Middle frontal gyrus (tissue), 1 donor: ENCODE measurements at regions not wholly inside any gene's neighbourhood (a gene's known extent, or its start where the extent isn't known, plus 50 kb on each side); places are given as distances from the start of the nearest gene placed in this dataset.
"Not testable (repeated sequence)": the region's sequence is repeated elsewhere in the genome, so short reads cannot be mapped to it uniquely, and the experiment has no call there.

Experiments
- DNase-seq: peaks from one replicate; pipeline ENCODE4 v3.0.0-alpha.2; 2015; ENCODE audit warnings: low spot score; ENCODE audit errors: extremely low spot score

DNA sequence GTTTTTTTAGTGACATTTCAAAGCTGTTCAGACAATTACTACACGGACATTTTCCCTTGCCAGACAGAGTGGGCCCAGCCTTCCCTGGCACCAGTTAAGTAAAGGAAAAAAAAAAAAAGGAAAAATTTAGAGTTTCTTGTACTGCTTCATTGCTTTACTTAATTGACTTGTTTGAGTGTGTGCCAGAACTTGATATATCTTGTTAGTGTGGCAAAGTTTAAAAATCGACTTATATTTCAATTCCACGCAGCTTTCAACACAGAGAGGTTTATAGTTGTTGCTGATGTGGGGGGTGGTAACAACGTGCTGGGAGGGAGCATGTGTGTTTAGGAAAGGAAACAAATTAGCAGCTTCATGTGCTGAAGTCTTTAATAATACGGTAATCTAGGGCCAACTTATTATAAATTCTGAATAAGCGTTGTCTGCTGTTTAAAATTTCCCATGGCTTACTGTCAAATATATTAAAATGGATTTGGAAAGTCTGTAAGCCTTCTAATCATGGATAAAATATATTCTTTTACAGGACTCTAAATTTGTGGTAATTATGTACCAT is 1104.6 kb downstream of the SORCS3 start:
- no peak for DNase-seq

DNA sequence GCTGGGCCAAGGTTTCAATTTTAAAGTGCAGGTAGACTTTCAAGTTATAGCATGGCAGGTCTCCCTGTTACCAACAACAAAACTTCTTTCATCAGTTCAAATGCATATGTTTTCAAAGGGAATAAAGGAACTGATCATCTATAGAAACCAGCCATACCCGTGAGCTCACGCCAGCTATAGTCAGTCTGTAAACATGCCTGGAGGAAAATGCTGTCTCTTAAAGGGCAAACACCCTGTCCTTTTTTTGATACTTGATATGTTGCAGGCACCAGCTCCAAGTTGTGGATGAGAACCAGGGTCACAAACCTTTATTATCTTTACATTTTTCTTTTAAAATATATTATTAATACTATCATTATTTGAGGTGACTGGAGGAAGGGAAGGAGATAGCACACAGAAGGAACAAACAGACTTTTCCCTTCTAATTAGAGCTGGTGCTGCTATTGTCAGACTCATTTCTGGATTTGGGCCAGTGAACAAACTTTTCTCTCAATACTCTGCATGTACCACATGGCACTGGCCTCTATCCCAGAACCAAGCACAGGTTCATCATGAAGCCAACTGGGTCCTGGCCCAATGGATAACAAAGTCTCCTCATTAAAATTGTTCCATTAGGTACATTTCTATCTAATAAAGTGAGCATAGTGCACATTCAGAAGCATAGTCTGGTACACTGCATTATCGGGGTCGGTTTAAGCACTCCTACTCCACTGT is 1102.4 kb downstream of the SORCS3 start:
- DNase-seq: no peak

DNA sequence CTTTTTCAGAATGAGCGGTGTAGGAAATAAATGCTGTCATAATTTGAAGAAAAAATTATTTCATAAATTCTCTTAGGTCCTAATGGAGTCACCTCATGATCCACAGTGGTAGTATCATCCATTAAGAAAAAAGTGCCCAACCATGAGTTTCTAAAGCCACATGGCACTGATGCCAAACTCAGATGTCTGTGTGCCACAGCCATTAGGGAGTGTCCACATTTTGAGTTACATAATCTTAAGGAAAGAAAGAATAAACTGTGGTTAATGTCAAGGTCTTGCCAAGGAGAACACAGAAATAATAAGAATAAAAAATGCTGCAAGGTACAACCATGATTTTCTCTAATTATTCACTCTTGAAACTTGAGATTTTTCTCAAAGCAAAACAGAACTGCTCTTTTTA is 1101.8 kb downstream of the SORCS3 start:
- no peak for DNase-seq

DNA sequence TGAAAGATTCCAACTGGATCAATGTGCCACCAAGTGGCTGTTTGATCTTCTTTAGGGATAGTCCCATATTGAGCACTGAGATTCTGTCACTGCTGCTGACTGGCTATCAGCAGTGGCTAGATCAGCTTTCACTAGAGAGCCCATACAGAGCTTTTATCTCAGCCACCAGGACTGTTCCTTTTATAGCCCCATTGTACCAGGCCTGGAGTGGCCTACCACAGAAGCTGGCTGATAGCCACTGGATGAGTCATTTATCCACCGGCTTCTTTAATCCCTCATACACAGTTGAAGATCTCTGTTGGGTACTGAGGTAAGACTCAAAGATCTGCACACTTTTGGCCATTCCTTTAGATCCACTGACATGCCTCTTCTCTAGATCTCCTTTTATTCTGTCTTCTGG is 1101.1 kb downstream of the SORCS3 start:
- DNase-seq: no peak

DNA sequence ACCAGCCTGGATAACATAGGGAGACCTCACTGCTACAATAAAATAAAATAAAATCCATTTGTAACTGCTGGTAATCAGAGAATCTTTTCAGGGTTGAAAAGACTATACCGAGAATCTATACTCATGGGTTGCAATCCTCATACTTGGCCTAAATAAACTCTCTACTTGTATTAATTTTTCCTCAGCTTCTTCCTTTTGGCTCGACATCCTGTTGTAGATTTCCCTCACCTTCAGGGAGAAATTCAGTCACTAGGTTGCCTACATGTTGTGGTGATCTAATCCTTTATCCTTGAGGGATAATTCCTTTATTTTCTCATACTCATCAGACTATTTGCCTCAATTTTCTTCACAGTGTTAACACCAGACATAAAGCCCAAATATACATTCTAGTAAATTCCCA is 1093.4 kb downstream of the SORCS3 start:
- no peak for DNase-seq

DNA sequence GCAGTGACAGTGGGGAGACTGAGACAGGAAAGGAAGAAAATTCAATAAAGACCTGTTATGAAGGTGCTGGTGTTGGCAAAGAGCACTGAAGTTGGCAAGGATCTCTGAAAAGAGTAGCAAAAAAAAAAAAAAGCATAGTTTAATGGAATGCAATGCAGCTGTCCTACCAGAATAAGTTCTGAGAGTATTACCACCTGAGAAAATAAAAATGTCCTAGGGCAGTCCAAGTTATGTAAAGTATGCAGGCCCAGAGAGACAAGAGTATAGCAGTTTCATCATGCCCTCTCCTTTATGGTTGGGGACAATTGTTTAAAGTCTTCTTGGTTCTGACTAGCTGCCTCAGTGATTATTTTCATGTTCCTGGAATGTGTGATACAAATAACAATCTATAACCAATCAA is 1092.8 kb downstream of the SORCS3 start:
- no peak for DNase-seq

DNA sequence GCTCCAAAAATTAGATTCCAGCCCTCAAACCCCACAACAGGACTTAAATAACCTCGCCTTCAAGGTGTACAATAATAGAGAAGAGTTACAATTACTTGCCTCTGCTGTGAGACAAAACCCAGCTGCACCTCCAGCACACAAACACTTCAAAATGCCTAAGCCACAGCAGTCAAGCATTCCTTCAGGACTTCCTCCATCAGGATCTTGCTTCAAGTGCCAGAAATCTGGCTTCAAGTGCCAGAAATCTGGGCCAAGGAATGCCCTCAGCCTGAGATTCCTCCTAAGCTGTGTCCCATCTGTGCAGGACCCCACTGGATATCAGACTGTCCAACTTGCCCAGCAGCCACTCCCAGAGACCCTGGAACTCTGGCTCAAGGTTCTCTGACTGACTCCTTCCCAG is 1088.3 kb downstream of the SORCS3 start:
- no peak for DNase-seq

DNA sequence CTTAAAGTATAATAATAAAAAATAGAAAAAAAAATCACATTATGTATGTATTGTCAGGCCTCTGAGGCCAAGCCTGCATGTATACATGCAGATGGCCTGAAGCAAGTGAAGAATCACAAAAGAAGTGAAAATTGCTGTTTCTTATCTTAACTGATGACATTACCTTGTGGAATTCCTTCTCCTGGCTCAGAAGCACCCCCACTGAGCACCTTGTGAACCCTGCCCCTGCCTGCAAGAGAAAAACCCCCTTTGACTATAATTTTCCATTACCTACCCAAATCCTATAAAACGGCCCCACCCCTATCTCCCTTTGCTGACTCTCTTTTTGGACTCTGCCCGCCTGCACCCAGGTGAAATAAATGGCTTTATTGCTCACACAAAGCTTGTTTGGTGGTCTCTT is 1086.5 kb downstream of the SORCS3 start:
- not testable (repeated sequence) for DNase-seq

DNA sequence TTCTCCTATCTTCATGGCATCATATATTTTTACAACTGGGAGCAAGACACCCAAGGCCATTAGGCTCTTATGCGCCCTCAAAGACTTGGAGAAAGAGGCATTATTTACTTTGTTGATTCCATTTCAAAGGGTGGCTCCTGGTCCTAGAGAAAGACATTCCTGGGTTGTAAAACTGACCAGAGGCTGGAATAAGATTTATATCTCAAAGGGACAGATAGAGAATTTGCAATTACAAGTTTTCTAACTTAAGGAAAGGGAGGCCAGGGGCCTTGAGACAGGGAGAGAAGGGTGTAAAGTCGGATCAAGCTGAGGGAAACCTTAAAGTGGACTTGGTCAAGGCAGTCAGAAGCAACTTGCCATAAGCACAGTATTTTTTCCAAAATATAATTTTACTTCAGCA is 1086.0 kb downstream of the SORCS3 start:
- DNase-seq: no peak

DNA sequence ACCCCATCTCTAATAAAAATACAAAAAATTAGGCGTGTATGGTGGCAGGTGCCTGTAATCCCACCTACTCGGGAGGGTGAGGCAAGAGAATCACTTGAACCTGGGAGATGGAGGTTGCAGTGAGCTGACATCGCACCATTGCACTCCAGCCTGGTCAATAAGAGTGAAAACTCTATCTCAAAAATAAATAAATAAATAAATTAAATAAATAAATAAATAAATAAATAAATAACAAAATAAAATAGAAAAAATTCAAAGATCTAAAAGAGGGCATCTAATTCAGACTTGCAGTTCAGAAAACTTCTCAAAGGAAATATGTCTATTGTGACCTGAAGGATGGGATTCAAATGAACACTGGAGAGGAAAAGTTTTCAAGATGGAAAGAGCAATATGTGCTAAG is 1085.1 kb downstream of the SORCS3 start:
- no peak for DNase-seq

DNA sequence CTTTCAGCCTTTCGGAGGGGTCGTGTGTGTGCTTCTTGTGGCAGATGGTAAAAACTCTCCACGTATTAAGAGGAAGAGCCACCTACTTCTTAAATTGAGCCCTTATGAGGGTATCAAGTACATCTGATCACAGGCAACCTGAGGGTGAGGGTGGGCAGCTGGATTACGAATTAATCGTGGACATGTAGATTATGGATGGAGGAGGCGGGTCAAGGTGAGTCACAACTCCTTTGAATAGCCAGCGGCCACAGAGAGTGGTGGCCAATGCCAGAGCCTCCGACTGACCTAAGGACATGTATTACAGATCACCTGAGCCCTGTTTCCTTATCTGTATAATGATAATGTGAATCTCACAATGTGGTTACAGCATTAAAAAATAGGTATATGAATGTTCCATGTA is 1083.9 kb downstream of the SORCS3 start:
- DNase-seq: no peak

DNA sequence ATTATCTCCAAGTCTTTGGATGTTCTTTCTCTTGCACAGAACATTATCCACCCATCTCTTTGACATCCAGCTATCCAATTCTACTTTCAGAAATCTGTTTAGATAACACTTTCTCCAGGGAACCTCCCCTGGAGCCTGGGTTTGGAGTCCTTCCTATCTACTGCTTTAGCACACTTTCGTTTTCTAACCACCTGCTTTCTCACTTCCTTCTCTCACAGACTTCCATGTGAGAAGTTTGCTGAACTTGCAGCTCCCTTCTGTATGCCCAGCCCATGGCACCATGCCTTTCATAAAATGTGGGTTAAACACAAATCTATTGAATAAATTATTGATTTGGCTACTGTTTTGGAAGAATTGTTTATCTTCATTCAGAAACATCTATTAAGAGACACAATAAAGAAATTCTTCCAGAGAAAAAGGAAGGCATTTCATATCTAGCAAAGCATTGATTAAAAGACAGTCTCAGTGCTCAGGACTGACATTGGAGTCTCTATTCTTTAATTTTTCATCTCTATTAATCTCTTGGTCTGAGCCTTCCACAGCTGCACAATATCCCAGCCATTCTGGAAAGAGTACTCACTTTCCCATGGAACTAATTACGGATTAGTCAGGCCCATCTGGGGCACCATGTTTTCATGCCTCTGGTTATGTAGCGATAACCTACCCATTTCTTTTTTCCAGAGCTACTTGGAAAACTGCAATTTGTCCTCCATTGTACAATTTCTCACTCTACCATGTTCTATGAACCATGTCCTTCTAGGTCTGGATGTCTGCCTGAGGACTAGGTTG is 1077.3 kb downstream of the SORCS3 start:
- DNase-seq: no peak

DNA sequence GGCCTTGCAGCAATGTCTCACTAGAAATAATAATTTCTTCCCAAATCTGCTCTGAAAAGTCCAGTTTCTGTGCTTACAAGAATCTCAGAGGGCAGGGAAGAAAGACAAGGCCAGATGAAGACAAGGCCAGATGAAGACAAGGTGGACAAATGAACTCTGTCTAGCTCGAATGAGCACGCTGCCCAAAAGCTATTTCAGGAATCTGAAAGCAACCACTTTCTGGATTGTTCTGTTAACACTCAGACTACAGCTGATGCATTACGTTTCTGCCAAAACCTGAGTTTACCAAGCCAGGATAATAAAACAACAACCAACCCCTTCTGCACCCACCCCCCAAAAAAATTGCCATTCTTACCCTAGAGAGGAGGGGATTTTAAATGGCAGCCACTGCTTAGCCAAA is 1073.6 kb downstream of the SORCS3 start:
- DNase-seq: no peak

DNA sequence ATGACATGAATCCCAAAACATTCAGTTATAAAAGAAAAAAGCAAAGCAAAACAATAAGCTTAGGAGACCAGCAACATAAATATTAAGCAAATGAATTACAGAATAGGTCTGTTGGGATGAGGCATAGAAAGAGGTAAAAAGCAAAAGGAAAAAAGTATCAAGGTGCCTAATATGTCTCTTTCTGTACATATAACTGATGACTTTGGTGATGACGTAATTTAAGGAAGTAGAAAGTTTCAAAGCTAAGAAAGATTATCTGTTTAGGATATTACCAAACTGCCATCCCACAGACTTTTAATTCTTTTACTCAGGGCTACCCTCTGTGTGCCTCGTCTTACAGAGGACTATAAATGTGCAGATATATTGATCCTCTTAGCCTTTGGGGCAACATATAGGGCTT is 1066.5 kb downstream of the SORCS3 start:
- no peak for DNase-seq

DNA sequence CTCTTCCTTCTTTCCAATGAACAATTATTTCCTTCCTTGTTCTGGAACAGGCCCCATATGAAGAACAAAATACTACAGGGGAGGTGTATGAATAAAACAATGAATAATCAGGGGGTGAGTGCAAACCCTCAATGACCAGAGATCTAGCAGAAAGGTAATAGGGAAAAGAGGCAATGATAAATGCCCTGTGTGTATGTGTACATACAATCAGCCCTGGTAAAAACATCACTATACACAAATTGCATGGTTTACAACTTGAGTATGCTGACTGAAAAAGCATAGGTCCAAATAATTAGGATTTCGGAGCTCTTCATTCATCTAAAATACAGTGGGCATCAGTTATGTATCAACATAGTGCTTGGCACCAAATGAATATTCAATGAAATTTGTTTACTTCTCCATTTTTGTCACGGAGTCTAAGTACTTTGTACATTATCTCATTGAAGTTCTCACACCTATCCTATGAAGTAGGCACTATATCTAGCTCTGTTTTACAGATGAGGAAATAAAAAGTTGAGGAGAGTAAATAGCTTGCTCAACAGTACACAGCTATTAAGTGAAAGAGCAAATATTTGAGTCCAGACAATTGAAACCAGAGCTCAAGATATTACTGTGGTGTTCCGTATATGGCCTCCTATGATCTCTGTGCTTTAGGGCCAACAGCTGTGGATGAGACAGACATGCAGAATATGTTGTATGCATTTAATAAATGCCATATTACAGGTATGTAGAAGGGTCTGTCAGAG is 1065.4 kb downstream of the SORCS3 start:
- no peak for DNase-seq

DNA sequence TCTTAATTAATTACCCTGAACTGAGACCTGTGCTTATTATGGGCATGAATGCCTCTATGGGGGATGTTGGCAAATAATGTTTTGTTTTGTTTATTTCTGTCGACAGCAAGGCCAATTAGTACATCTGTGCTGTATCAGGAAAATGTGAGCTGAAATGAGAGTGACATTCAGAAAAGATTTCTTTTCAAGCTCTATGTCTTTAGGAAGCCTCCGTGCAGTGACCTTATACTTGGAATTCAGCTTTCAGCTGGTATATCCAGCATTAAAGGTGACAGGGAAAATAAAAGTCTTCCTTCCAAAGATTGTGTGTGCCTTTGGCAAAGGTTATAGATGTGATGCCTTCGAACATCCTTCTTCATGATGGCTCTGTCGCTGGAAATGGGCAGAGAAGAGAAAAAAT is 1061.1 kb downstream of the SORCS3 start:
- DNase-seq: no peak

DNA sequence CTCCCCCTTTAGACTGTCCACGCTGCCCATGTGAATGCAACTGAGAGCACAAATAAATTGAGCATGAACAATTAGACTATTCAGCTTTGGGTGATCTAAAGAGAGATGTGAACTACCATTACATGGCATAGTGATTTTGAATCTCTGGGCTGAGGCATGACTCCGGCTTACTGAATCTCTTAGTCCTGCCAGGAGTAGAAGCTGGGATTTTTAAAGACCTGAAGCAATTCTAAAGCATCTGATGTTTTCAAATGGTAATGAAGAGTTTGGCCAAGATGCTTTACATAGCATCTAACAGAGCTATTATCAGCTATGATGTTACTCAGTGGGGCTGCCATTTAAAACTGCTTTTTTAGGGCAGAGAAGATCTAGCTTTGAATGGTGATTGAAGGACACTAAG is 1059.1 kb downstream of the SORCS3 start:
- no peak for DNase-seq

DNA sequence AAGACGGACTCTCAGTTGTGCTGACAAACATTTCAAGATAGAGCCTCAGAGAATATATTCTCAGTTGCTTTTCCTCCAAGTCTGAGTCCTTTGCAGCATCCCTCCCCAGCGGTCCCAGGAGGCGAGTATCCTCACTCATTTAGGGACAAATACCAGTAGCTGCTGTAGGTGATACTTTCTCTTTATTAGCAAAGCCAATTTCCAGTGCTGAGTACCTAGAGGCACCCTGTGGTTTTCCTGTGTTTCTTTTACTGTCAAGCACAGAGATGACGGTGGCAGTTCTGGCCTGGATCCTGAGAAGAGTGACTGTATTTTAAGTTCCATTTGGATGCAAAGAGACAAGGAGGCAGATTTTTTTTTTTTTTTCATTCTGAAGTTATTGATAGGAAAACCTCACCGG is 1058.4 kb downstream of the SORCS3 start:
- DNase-seq: no peak

DNA sequence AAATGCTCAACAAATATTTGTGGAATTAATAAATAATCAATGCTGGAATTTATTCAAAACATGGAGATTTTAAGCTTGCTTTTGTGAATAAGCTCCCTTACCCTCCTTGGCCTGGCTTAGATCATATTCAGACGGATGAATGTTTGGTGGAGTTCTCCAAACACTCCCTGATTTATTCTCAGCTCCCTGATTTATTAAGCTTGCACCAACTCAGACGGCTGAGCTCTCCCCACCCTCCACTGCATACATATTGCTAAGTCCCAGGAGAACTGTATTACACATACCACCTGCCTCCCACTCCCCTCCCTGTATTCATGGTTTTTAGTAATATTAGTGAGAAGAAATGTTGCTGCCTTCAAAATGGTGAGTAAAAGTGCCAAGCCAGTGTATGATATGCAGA is 1057.5 kb downstream of the SORCS3 start:
- no peak for DNase-seq

DNA sequence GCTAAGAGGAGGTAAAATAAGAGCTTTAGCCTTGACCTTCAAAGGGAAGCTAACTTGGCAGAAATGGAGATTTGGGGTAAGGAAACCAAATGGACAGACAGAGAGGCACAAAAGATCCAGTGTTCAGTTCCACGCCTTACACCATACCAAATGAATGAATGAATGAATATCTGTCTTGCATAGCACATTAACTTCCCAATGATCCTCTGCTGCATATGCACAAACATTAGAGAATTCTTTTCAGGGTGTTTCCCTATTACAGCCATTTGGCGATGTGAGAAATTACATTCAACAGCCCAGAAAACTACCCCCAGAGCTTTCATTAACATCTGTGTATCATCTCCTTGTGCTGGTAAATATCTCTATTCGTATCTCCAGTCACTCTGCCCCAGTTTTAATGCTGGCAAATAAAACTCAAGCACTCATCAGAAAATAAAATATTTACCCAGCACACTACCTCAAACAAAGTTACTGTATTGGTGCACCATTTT is 1056.2 kb downstream of the SORCS3 start:
- no peak for DNase-seq

DNA sequence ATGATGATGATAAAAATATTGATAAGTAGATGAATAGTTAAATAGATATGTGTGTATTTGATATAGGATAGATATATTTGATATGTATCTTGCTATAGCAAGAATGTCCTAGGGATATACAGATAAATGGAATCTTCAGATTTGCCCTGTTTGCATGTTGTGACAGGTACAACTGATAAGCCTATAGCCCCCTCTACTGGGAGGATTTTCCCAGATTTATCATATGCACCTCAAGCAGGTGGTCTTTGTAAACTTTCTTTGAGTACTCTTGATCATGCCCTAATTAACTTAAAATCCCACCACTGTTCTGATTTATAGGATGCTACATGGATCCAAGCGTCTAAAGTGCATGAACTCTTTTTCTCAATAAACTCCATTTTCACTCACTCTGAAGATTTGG is 1050.7 kb downstream of the SORCS3 start:
- no peak for DNase-seq

DNA sequence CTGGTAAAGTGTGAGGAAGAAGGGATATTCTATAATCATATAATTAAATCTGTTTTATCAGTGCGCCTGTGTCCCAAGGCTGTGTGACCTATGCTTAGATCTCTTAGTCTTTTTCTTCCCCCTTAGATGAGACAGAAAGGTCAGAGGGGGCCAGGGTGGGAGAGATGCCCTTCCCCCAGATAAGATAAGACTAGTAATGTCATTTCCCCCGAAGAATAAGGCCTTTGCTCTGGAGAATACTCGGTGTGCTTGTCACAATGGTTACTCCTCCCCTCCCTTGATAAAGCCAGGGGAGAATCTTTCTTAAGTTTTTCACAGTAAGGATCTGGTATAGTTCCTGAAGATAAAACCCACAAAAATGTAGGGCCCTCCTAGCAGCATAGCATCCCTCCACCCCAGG is 1041.8 kb downstream of the SORCS3 start:
- no peak for DNase-seq
